ENCODE measurements at regions not wholly inside any gene's neighbourhood (a gene's known extent, or its start where the extent isn't known, plus 50 kb on each side); places are given as distances from the start of the nearest gene placed in this dataset.

DNA sequence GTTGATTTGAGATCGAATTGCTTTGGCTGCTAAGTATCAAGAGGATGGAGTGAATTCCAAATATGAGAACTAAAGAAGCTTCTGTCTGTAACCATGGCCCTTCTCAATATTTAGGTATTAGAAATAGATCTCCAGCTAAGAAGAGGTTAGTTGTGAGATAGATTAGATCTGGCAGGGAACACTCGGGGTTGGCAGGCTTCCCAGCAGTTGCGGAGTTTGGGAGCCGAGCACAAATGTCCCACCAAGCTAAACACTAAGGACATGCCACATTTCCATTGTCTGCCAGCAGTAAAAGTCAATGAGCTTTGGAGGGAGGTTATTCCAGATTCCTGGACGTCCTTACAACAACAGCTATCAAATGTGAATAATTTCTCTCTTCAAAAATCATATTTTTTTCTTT is 85.8 kb downstream of the TAF11L14 start:
- TF ChIP-seq CTCF (IDR thresholded peaks at IDR 0.05) (no peak), POLR2A (IDR thresholded peaks at IDR 0.05) (no peak)
